ENCODE measurements at regions not wholly inside any gene's neighbourhood (a gene's known extent, or its start where the extent isn't known, plus 50 kb on each side); places are given as distances from the start of the nearest gene placed in this dataset.

DNA sequence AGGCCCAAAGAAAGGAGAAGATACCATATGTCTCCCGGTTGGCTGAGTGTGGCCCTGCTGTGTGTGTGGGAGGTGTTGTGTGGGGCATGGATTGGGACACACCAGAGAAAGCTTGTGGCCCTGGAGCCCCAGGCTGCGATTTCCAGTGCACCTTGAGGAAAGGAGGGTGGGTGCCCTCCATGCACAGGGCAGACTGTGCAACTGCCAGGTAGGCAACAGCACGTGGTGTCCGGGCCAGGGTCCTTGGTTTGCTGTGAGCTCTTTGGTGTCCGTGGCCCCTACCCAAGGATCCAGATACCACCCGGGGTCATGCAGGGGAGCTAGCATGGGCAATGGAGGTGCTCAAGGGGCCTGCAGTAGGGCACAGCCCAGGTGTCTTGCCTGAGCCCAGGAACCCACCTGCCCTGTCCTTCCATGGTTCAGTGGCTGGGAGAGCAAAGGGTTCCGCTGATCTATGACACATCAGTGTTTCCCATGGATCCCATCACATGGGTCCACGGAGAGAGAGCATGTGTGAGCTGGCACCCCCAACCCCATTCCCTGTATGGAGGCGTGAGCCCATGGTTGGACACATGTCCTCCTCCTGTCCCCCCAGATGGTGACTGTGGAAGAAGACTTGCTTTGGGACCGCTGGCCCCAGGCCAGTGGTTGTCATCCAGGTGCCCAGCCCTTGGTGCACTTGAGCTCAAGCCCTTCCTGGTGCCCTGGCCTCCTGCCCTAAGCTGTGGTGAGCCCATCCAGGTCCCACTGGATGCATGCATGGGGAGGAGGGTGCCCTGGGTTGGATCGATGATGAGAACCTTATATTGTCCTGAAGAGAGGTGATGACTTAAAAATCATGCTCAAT lies 223.4 kb downstream of the SNRPN start:
- TF ChIP-seq, protein P1, sequence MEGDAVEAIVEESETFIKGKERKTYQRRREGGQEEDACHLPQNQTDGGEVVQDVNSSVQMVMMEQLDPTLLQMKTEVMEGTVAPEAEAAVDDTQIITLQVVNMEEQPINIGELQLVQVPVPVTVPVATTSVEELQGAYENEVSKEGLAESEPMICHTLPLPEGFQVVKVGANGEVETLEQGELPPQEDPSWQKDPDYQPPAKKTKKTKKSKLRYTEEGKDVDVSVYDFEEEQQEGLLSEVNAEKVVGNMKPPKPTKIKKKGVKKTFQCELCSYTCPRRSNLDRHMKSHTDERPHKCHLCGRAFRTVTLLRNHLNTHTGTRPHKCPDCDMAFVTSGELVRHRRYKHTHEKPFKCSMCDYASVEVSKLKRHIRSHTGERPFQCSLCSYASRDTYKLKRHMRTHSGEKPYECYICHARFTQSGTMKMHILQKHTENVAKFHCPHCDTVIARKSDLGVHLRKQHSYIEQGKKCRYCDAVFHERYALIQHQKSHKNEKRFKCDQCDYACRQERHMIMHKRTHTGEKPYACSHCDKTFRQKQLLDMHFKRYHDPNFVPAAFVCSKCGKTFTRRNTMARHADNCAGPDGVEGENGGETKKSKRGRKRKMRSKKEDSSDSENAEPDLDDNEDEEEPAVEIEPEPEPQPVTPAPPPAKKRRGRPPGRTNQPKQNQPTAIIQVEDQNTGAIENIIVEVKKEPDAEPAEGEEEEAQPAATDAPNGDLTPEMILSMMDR (IDR thresholded peaks at IDR 0.05) = no peak
- intact Hi-C loops (cut with DNase I, micrococcal nuclease) = no loop called here
- peaks cover 99% of the 10 kb centered on the region for H3K9me3 ChIP-seq
- no peaks in the 10 kb centered on the region for H3K36me3 ChIP-seq (ENCODE audit: low read depth)
- H3K4me1 ChIP-seq (ENCODE audit: low read depth) = no peaks in the 10 kb centered on the region
- ATAC-seq (no peak), DNase-seq (peak in 2 of 3 donors; percentile 5 to 22)
- no peak overlapping the region for H3K4me3 ChIP-seq

DNA sequence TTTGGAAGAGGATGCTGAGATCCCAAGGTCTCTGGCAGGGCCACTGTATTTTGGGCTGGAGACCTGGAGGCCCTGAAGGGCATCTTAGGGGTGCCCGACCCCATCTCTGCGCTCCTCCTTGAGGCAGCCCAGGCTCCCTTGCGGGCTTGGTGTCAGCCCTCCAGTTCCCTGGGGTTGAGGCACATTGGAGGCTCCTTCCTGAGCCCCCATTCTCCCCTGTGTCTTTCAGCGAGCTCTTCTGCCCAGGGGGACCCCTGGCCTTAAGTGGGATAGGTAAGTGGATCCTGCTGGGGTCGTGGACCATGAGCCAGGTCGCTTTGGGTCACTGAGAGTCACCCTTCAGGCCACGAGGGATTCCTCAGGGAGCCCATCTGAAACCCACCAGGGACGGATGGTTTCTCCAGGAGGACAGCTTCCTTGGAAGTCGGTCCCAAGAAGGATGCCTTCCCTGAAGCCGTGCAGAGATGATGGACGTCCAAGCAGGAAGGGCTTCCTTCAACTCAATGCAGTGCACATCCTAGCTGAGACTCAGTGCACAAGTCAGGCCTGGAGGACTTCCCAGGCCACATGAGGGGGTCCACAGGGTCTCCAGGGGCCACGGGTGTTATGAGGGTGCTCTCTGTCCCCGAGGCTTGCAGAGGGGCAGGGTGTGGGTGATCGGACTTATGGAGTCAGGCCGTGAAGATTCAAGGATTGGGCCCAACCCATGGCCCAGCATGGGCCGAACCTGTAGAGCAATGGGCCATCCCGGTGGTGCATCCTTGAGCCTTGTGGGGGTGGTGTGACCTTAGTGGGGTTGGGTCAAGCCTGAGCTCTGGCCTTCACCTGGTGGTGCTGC lies 224.3 kb downstream of the SNRPN start:
- ATAC-seq (no peak), DNase-seq (peak in 2 of 3 donors; percentile 6 to 19)
- Histone ChIP-seq H3K36me3 (ENCODE audit: low read depth) (no peaks in the 10 kb centered on the region), H3K4me1 (ENCODE audit: low read depth) (no peaks in the 10 kb centered on the region), H3K4me3 (no peak overlapping the region), H3K9me3 (peaks cover 99% of the 10 kb centered on the region)
- intact Hi-C loops (cut with DNase I, micrococcal nuclease) = no loop called here
- TF ChIP-seq, protein P1 (IDR thresholded peaks at IDR 0.05) = no peak

DNA sequence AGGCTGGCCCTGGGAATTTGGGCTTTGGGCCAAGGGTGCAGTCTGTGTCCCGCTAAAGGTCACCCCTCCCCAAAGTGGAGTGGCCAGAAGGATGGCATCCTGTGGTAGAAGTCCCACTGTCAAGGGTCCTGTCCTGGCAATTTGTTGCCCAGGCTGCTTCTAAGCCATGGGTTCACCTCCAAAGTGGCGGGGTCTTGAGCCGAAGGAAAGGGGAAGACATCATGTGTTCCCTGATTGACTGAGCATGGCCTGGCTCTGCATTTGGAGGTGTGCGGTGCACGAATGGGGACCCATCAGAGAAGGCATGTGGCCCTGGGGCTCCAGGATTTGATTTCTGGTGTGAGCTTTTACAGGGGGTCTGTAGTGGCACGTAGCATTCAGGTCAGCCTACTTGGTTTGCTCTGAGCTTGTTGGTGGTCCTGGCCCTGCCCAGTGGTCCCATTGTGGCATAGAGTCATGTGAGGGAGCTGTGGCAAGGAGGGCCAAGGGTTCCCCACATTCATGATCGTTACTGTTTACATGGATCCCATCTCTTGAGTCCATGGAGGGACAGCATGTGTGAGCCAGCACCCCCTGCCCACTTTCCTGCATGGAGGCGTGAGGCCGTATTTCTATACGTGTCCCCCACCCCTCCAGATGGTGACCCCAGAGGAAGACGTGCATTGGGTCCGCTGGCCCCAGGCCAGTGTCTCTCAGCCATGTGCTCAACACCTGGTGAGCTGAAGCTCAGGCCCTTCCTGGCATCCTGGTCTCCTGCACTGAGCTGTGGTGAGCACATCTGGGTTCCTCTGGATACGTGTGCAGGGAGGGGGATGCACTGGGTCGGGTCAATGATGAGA lies 225.1 kb downstream of the SNRPN start:
- Histone ChIP-seq H3K36me3 (ENCODE audit: low read depth) (no peaks in the 10 kb centered on the region), H3K4me3 (no peak overlapping the region), H3K9me3 (peaks cover 99% of the 10 kb centered on the region), H3K4me1 (ENCODE audit: low read depth) (no peaks in the 10 kb centered on the region)
- ATAC-seq = no peak
- intact Hi-C loops (cut with DNase I, micrococcal nuclease) = no loop called here
- DNase-seq = peak in 2 of 3 donors; percentile 5 to 24
- TF ChIP-seq, protein P1 (IDR thresholded peaks at IDR 0.05) = no peak

DNA sequence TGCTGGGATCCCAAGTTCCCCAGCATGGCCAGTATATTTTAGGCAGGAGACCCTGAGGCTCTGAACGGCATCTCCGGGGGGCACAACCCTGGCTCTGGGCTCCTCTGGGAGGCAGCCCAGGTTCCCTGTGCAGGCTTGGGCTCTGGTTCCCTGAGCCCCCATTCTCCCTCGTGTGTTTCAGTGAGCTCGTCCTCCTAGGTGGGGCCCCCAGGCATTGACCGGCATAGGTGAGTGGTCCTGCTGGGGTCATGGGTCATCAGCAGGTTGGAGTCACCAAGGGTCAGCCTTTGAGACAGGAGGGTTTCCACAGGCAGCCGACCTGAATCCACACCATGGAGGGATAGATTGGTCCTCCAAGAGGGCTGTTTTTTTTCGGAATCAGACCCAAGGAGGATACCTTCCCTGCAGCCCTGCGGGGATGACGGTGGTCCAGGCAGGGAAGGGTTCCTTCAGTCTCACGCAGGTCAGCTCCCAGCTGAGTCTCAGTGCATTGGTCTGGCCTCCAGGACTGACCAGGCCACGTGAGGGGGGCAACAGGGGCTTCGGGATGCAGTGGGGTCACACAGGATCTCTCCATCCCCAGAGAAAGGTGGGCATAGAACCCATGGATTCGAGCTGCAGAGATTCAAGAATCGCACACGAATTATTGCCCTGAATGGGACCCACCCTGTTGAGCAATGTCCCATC lies 226.0 kb downstream of the SNRPN start:
- Histone ChIP-seq H3K4me3 (no peak overlapping the region), H3K4me1 (ENCODE audit: low read depth) (no peaks in the 10 kb centered on the region), H3K36me3 (ENCODE audit: low read depth) (no peaks in the 10 kb centered on the region), H3K9me3 (peaks cover 99% of the 10 kb centered on the region)
- DNase-seq (peak in 2 of 3 donors; percentile 7 to 8), ATAC-seq (no peak)
- TF ChIP-seq, protein P1 (IDR thresholded peaks at IDR 0.05) = no peak
- intact Hi-C loops (cut with DNase I, micrococcal nuclease) = no loop called here
